HG02870 (cell line): ENCODE measurements at regions not wholly inside any gene's neighbourhood (a gene's known extent, or its start where the extent isn't known, plus 50 kb on each side); places are given as distances from the start of the nearest gene placed in this dataset.

Experiments
- ATAC-seq: cut with Tn5 transposase; IDR thresholded peaks from one replicate; pipeline ENCODE4 v1.9.1; 2021; ENCODE audit warnings: mild to moderate bottlenecking, moderate library complexity; ENCODE audit not compliant: unreplicated experiment

DNA sequence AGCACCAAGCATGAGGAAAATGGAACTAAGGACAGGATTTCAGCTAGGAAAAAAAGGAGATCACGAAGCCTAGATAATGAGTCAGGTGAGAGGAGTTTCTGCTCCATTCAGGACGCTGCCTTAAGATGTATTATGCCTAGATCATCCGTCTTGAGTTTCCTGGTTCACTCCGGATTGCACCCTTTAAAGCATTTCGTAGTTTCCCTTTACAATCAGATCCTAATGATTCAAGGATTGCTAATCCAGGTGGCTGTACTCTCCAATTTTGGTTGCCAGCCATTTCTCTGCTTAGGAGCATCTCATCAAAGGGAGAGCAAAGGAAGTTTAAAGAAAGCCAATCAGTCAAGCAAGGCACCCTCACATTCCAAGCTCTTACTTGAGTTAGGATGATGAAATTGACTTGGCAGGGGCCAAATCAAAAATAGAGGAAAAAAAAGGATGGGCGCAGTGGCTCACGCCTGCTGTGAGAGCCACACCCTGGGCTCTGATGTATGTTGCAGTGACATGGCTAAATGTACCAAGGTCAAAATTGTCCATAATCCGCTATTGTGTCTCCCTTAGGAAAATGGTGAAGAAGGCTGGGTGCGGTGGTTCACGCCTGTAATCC, 156.9 kb upstream of the SOD1 start:
- ATAC-seq, result no peak

DNA sequence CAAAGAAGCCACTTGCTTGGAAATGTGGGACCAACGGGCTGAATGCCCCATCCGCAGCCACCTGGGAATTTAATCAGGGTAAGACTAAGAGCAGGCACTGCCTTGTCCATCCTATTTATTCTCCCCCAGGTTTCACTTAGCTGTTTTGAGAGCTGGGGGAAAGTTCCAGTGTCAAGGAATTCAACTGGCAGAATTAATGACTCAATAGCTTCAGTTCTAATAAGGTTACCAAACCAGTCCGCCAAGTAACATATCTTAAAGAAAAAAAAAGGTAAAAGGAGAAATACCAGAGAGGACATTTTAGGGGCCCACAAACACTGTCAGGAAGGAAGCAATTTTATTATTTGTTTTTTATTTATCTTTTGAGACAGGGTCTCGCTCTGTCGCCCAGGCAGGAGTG, 157.6 kb upstream of the SOD1 start:
- no peak for ATAC-seq

DNA sequence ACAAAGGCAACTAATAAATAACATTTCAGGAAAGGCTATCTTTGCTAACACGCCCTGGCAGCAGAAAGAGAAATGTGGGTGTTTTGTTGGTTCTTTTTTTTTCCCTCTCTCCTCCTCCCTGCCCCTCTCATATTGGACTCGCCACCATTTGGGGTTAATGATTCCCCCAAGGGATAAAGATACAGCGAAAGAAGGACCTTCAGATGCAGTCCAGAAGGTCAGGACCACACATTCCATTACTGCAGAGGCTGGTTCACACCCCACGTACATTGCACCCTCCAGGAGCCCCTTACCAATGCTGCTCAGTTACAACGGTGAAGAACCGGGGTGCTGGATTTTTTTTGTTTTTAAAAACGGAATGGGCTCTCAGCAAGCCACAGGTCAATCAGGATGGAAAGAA, 156.9 kb upstream of the TIAM1 start:
- ATAC-seq, result no peak

DNA sequence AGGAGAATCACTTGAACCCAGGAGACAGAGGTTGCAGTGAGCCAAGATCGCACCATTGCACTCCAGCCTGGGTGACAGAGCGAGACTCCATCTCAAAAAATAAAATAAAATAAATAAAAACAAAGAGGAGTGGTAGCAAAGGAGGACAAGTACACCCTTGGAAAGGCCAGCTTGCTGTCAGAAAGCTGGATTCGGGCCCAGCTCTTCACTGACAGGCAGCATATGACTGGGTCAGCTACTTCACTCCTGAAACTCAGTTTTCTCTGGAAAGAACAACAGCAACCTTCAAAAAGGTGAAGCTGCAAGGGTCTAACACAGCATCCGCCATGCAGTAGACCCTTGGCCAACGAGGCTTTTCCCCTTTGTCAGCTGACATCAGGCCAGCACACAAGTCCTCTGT, 156.0 kb upstream of the TIAM1 start:
- ATAC-seq, result no peak

GRCh38 chr21:31498985-31499384, 154.9 kb upstream of the TIAM1 start:
- ATAC-seq, result no peak

- no peak for ATAC-seq
Observed at GRCh38 chr21:31497914-31498313, 153.9 kb upstream of the TIAM1 start.

GRCh38 chr21:31493350-31493880, 149.4 kb upstream of the TIAM1 start:
- ATAC-seq, result no peak

DNA sequence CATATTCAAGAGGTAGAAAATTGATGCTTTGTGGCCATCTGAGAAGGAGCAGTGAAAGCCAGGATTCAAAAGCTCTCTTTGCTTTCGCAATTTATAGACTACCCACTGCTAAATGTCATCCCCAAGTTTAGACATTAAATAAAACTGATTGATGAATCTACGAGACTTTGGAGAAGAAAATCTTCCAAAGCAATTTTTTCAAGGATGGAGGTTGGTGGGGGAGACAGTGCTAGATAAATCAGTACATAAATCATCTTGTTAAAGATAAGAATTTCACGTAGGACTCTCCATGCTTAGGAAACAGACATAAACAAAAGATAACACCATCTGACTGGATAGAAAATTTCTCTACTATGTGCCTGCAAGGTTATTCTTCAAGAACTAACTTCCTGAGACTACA, 147.6 kb upstream of the TIAM1 start:
- ATAC-seq, result no peak

GRCh38 chr21:31490443-31490842, 146.4 kb upstream of the TIAM1 start:
- no peak for ATAC-seq

- no peak for ATAC-seq
Observed at GRCh38 chr21:31489726-31490125, 145.7 kb upstream of the TIAM1 start.

- no peak for ATAC-seq
Observed at GRCh38 chr21:31489014-31489413, 145.0 kb upstream of the TIAM1 start.

GRCh38 chr21:31484219-31484618, 140.2 kb upstream of the TIAM1 start:
- no peak for ATAC-seq

- no peak for ATAC-seq
Observed at GRCh38 chr21:31483146-31483545, 139.1 kb upstream of the TIAM1 start.

GRCh38 chr21:31482460-31482859, 138.4 kb upstream of the TIAM1 start:
- ATAC-seq, result no peak

DNA sequence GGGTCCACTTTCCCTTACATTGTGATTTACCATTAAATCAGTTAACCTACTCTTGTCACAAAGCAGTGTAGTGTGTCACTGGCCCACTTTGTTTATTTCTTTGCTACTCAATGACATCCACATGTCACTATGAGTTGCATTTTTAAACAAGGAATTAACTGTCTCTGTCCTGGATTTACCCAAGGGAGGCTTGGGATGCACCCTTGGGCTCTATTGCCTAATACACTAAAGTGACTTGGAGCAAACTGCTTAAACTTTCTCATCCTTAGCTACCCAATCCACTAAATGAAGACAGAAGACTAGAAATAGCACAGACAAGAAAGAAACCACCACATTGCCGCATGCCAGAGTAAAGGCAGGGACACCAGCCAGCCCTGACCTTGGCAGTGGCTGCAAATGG, 136.2 kb upstream of the TIAM1 start:
- no peak for ATAC-seq

DNA sequence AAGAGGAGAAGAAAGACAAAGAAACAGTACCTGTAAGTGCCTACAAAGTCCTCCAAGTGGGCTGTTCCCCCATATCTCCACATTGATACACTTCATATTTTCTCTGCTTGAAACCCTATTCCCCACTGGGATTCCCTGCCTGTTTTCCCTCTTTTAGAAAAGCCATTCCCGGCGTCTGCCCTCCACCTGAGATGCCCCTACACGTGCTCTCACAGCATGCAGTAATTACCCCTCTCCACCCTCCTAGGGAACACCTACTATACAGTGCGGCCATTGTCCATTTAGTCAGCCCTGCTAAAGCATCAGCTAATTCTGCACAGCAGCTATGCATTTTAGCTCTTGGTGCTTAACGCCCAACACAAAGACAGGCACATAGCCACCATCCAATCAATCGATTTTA, 135.7 kb upstream of the TIAM1 start:
- no peak for ATAC-seq

DNA sequence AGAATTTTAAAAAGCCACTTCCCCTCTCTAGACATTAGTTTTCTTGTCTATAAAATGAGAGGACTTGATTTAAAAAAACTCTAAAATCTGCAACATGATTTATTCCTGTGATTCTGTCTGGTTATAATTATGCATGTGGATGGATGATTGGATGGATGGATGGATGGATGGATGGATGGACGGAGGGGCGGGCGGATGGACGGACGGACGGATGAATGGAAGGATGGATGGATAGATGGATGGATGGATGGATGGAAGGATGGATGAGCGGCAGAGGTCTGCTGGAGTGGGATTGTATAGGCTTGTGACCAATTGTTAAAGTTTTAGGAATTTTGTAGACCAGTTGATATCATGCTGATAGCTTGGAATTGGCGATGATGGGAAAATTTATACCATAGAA, 135.2 kb upstream of the TIAM1 start:
- ATAC-seq, result no peak

- no peak for ATAC-seq
Observed at GRCh38 chr21:31476263-31477022, 132.4 kb upstream of the TIAM1 start.

GRCh38 chr21:31475223-31475622, 131.2 kb upstream of the TIAM1 start:
- no peak for ATAC-seq

GRCh38 chr21:31473685-31474345, 129.8 kb upstream of the TIAM1 start:
- no peak for ATAC-seq

DNA sequence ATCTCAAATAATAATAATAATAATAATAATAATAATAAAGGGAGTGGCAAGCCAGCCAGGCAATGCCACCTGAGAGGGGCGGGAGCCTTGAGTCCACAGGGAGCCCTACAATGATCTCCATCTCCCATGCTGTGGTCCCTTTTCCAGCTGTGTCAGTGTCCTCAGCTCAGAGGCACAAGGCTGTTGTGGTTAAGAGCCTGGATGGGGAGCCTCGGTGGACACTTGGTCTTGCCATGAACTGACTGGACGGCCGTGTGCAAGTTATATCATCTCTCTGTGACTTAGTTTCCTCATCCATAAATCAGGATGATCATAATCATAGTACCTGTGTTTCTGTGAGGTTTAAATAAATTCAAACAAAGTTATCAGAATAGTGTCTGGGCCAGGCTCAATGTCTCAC, 127.8 kb upstream of the TIAM1 start:
- ATAC-seq, result no peak
